Inflammatory macrophage treated with lipopolysaccharide for 4 hours (primary cell): ENCODE measurements at regions not wholly inside any gene's neighbourhood (a gene's known extent, or its start where the extent isn't known, plus 50 kb on each side); places are given as distances from the start of the nearest gene placed in this dataset.
"Not testable (repeated sequence)": the region's sequence is repeated elsewhere in the genome, so short reads cannot be mapped to it uniquely, and the experiment has no call there.

ENCODE experiments used
- DNase-seq: peaks from one replicate; pipeline ENCODE4 v3.0.0-alpha.2; 2020

- DNase-seq, result peak; percentile 90
Observed at GRCh38 chr15:31488437-31489204, 162.0 kb downstream of the KLF13 start.

DNA sequence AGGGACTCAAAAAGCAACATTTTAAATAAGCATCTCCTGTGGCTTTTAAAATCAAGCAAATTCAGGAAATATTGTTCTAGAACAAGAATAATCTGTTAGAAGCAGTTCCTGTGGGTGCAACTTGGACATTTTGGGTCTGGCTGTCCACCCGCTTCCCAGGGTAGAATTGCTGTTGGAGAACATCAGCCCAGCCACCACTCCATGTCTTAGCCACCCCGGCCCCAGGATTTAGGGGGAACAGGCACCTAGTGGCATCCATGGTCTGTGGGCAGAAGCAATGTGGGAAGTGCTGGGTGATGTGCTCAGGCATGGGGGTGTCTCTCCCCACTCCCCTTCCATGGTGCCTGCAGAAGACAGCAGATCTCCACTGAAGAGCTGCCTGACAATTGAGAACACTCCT, 162.6 kb downstream of the KLF13 start:
- no peak for DNase-seq

- peak; percentile 65 for DNase-seq
Observed at GRCh38 chr15:31489801-31490646, 163.4 kb downstream of the KLF13 start.

DNA sequence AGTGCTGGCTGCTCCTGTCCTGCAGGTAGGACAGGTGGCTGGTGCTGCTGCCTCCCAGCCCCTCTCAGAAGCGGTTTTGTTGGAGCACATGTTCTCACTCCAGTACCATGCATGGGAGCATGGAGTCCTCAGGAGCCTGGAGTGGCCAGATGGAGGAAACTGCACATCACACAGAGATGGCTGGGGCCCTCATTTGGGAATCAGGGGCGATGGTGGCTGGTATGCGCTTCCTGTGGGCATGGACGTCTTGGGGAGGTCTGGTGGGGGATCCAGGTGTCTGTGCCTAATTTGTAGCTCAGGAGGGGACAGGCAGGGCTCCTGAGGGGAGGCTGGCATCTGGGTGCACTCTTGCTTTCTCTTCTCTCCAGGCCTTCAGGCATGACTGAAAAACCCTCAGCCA, 168.2 kb downstream of the KLF13 start:
- DNase-seq, result no peak

DNA sequence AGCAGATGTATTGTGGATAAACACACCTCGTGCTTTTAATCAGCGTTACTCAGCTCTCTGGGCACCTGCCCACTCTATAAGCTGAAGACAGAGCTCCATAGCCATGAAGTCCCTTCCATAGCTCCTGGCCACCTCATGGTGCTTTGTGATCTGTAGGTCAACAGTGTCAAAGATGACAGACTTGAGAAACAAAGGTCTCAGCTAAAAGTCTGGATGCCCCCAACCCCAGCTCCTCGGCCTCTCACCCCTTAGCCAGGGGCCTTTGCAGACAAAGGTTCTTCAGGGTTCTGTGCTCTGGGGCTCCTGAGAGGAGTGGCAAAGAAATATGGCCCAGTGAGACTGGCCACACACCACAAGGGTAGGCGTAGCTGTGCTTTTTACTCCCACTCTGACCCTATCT, 168.6 kb downstream of the KLF13 start:
- DNase-seq, result no peak

- no peak for DNase-seq
Observed at GRCh38 chr15:31497838-31498237, 171.2 kb downstream of the KLF13 start.

GRCh38 chr15:31498329-31498728, 171.7 kb downstream of the KLF13 start:
- DNase-seq, result no peak

GRCh38 chr15:31498756-31499155, 172.1 kb downstream of the KLF13 start:
- no peak for DNase-seq

DNA sequence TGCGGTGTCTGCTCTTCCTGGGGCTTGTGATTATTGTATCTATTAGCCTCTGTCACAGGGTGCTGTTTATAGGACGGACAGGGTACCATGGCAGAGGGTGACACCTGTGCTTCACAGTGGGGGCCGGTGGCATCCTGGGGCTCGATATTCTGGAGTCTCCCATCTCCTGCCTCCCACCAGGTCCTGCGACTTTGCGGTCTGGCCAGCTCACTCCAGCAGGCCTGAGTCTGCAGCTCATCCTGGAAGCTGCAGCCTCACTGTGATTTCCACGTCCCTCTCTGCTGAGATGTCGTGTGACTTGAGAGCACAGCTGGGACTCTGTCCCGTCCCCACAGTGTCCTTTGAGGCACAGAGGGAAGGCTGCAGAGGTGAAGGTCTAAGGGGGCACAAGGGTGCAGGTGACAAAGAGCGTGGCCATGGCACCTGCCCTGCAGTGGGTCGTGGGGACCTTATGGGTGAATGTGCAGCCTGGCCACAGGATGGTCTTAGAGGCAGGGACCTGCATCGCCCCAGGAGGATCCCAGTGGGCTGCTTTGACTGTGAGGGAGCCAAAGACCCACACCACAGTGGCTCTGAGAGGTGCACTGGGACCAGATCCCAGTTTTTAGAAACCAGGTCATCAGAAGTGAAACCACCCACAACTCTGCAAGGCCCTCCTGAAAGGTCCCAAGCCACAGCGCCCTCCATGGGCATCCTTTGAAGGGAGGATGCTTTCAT, 172.8 kb downstream of the KLF13 start:
- DNase-seq, result no peak

DNA sequence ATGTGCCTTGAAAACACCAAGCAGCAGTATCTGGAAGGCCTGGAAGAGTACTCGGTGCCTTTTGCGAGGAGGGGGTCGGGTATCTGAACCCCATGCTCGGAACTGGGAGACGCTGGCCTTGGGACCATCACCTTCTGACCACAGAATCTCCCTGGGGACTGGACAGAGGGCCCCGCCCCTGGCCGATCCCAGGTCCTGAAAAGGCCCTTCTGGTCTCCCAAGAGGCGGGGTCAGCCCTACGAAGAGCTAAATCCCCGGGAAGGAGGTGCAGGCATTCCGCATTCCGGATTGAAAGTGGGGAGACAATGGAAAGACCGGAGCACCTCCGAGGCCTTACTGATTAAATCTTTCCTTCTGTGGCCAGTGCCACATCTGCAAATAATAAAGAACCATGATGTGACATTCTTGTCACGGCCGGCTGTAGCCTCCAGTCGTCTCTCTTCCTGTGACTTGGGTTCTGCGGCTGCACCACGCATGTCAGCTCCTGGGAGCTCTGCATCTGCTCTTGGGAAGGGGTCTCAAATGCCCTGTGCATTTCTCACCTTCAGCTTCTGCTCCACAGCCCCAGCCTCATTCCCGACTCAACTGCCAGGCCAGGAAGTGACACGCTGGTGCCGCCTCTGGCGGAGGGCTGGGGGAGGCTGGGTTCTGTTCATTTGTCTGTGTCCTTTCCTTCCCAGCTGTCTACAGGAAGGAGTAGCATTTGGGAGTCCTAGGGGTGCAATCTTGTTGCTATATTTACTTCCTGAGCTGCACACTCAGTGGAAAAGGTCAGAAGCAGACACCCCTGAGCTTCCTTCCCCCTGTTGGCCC, 173.5 kb downstream of the KLF13 start:
- no peak for DNase-seq

GRCh38 chr15:31500766-31501449, 174.3 kb downstream of the KLF13 start:
- DNase-seq, result no peak

GRCh38 chr15:31501536-31502157, 175.0 kb downstream of the KLF13 start:
- DNase-seq, result no peak

DNA sequence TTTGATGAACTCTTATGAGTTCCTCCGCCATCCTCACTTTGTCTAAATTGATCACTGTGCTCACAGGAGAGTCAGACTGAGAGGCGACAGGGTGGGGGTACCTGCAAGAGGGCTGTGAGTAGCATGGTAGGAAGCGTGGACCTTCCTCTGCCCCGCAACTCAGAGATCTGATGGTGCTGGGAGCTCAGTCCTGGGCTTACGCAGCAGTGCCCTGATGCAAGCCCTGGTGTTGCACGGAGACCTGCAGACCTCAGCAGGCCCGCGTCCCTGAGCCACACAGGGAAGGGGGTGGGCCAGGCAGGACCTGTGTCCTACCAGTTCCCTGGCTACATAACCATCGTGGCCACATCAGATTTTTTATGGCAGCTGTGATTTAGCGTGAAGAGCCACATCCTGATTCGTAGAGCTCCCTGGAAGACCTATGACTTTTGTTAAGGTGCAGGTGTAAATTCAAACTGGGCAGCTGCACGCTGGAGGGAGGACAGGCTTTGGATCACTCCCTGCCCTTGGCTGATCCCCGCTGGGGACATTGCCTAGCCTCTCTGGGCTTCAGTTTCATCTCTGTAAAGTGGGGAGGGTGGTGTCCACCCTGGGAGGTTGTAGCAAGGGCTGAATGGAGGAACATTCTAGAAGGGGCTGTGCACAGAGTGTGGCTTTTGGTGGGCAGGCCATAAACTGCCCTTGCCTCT, 176.1 kb downstream of the KLF13 start:
- no peak for DNase-seq

GRCh38 chr15:31503256-31503655, 176.6 kb downstream of the KLF13 start:
- DNase-seq, result no peak

- no peak for DNase-seq
Observed at GRCh38 chr15:31503758-31504461, 177.3 kb downstream of the KLF13 start.

GRCh38 chr15:31504462-31504839, 177.8 kb downstream of the KLF13 start:
- DNase-seq, result no peak

- not testable (repeated sequence) for DNase-seq
Observed at GRCh38 chr15:31507573-31507972, 180.9 kb downstream of the KLF13 start.

GRCh38 chr15:31508656-31509055, 182.0 kb downstream of the KLF13 start:
- DNase-seq, result no peak

DNA sequence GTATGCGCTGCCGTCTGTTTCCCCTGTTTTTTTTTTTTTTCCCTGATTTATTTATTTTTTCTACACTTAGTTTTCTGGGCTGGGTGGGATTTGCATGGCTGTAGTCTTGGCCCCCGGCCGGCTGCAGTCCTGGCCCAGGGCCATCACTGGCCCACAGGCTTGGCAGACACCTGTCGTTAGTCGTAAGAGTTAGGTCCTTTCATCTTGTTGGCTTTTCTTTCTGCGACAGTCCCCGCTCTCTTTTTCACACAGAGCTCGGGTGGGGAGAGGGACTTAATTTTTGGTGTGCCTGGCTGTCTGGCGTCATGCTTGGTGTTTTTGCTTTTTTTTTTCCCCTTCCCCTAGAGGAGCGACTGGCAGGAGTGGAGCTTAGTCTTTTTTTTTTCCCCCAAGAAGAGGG, 183.4 kb downstream of the KLF13 start:
- no peak for DNase-seq

GRCh38 chr15:31511707-31512310, 185.2 kb downstream of the KLF13 start:
- no peak for DNase-seq
